ENCODE measurements at regions not wholly inside any gene's neighbourhood (a gene's known extent, or its start where the extent isn't known, plus 50 kb on each side); places are given as distances from the start of the nearest gene placed in this dataset.

DNA sequence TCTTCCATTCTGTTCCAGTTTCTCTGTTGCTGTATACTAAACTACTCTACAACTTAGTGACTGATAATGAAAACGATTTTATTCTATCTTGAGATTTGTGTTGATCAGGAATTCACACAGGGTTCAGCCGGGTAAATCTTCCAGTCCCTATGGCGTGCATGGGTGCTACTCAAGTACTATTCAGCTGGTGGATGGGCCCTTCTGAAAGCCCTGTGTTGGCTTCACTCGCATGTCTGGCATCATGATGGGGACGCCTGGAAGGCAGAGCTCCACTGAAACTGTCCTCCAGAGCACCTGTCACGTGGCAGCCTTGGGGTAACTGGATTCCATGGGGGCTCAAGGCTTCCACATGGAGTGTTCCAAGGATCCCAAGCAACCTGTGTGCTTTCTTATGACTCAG lies 86.0 kb upstream of the ZMIZ1 start:
- Histone ChIP-seq H3K4me1 (ENCODE audit: insufficient read depth, low read length, poor library complexity, severe bottlenecking) (no peaks in the 10 kb centered on the region), H3K4me3 (ENCODE audit: low read depth, low read length, poor library complexity, severe bottlenecking) (no peak overlapping the region), H3K36me3 (ENCODE audit: insufficient read depth, low read length, poor library complexity, severe bottlenecking) (no peaks in the 10 kb centered on the region), H3K27me3 (replicated peaks; ENCODE audit: insufficient read depth, low read depth, low read length, poor library complexity) (no peaks in the 10 kb centered on the region), H3K27ac (ENCODE audit: low read depth, low read length, poor library complexity, severe bottlenecking) (no peak overlapping the region), H3K9me3 (ENCODE audit: low read depth, low read length, poor library complexity, severe bottlenecking) (no peaks in the 10 kb centered on the region)
- intact Hi-C loops (cut with micrococcal nuclease; ENCODE audit: unreplicated experiment) = no loop called here
- DNase-seq (ENCODE audit: low spot score) = no peak
- ChIA-PET CTCF (no interaction called here), POLR2A (ENCODE audit: low non-redundant PET) (no interaction called here)
- BruUV-seq (replicated peaks) = no TSS peak
- TF ChIP-seq, protein P1, sequence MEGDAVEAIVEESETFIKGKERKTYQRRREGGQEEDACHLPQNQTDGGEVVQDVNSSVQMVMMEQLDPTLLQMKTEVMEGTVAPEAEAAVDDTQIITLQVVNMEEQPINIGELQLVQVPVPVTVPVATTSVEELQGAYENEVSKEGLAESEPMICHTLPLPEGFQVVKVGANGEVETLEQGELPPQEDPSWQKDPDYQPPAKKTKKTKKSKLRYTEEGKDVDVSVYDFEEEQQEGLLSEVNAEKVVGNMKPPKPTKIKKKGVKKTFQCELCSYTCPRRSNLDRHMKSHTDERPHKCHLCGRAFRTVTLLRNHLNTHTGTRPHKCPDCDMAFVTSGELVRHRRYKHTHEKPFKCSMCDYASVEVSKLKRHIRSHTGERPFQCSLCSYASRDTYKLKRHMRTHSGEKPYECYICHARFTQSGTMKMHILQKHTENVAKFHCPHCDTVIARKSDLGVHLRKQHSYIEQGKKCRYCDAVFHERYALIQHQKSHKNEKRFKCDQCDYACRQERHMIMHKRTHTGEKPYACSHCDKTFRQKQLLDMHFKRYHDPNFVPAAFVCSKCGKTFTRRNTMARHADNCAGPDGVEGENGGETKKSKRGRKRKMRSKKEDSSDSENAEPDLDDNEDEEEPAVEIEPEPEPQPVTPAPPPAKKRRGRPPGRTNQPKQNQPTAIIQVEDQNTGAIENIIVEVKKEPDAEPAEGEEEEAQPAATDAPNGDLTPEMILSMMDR (conservative IDR thresholded peaks at IDR 0.05; ENCODE audit: low read depth, low read length) = no peak
- TF ChIP-seq EZH2 (IDR thresholded peaks at IDR 0.05; ENCODE audit: borderline replicate concordance, low read depth, low read length, poor library complexity, severe bottlenecking) = no peak

DNA sequence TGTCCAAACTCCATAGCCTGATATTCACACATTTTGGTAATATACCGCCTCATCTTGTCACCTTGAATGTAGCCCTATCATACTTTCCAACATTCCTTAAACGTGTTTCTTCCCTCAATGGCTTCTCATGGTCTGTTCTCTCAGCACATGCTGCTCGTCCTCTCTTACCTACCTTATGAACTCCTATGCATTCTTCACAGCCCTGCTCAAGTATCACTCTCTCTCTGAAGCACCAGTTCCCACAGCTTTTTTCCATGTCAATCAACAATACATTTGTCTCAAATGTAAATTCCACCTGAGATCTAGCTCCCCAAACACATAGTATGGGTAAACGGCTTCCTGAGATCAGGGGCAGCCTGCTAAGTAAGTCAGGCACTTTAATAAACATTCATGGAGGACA lies 85.2 kb upstream of the ZMIZ1 start:
- TF ChIP-seq, protein P1 (conservative IDR thresholded peaks at IDR 0.05; ENCODE audit: low read depth, low read length) = no peak
- TF ChIP-seq EZH2 (IDR thresholded peaks at IDR 0.05; ENCODE audit: borderline replicate concordance, low read depth, low read length, poor library complexity, severe bottlenecking) = no peak

DNA sequence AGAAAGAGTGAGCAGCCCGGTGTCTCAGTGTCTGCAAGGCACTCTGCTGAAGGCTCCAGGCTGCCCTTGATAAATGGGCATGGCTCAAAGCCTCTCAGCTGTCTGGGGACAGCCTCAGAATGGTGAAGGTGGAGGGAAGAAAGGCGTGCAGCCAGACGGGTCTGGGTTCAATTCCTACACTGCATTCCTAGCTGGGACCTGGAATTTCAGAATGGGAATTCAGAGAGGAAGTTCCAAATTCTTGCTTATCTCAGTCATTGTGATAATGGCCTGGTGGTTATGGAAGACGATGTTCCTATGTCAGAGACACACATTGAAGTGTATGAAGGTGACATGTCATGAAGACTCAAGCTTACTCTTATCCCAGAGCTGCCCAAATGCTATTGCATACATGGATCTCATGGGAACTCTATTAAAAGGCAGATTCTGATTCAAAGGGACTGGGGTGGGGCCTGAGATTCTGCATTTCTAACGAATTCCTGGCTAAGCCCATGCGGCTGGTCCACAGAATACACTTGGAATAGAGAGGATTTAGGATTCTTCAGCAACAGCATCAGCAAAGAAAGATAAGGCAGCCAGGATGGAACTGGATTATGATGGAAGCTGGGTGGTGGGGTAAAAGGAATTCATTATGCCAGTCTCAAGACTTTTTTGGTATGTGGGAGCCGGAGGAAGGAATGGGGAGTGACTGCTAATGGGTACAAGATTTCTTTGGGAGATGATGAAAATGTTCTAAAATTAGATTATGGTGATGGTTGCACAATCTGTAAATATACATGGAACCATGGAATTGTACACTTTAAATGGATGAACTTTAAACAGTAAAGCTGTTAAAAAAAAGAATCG lies 82.6 kb upstream of the ZMIZ1 start:
- Histone ChIP-seq H3K9me3 (ENCODE audit: low read depth, low read length, poor library complexity, severe bottlenecking) (no peaks in the 10 kb centered on the region), H3K27me3 (replicated peaks; ENCODE audit: insufficient read depth, low read depth, low read length, poor library complexity) (no peaks in the 10 kb centered on the region), H3K36me3 (ENCODE audit: insufficient read depth, low read length, poor library complexity, severe bottlenecking) (no peaks in the 10 kb centered on the region), H3K4me3 (ENCODE audit: low read depth, low read length, poor library complexity, severe bottlenecking) (no peak overlapping the region), H3K27ac (ENCODE audit: low read depth, low read length, poor library complexity, severe bottlenecking) (no peak overlapping the region), H3K4me1 (ENCODE audit: insufficient read depth, low read length, poor library complexity, severe bottlenecking) (no peaks in the 10 kb centered on the region)
- intact Hi-C loops (cut with micrococcal nuclease; ENCODE audit: unreplicated experiment) = no loop called here
- POLR2A ChIA-PET (ENCODE audit: low non-redundant PET) = no interaction called here
- TF ChIP-seq, protein P1 (conservative IDR thresholded peaks at IDR 0.05; ENCODE audit: low read depth, low read length) = no peak
- TF ChIP-seq EZH2 (IDR thresholded peaks at IDR 0.05; ENCODE audit: borderline replicate concordance, low read depth, low read length, poor library complexity, severe bottlenecking) = no peak
- DNase-seq (ENCODE audit: low spot score) = no peak
- BruUV-seq (replicated peaks) = no TSS peak
- CTCF ChIA-PET = no interaction called here

More for the DNA sequence above, 85.2 kb upstream of the ZMIZ1 start:
- ChIA-PET POLR2A (ENCODE audit: low non-redundant PET) (no interaction called here), CTCF (no interaction called here)
- H3K36me3 ChIP-seq (ENCODE audit: insufficient read depth, low read length, poor library complexity, severe bottlenecking) = no peaks in the 10 kb centered on the region
- no peak for DNase-seq (ENCODE audit: low spot score)
- no peak overlapping the region for H3K27ac ChIP-seq (ENCODE audit: low read depth, low read length, poor library complexity, severe bottlenecking)
- intact Hi-C loops (cut with micrococcal nuclease; ENCODE audit: unreplicated experiment) = no loop called here
- no TSS peak for BruUV-seq (replicated peaks)
- H3K27me3 ChIP-seq (replicated peaks; ENCODE audit: insufficient read depth, low read depth, low read length, poor library complexity) = no peaks in the 10 kb centered on the region
- H3K9me3 ChIP-seq (ENCODE audit: low read depth, low read length, poor library complexity, severe bottlenecking) = no peaks in the 10 kb centered on the region
- no peaks in the 10 kb centered on the region for H3K4me1 ChIP-seq (ENCODE audit: insufficient read depth, low read length, poor library complexity, severe bottlenecking)
- no peak overlapping the region for H3K4me3 ChIP-seq (ENCODE audit: low read depth, low read length, poor library complexity, severe bottlenecking)
